MCF 10A (cell line): ENCODE measurements at regions not wholly inside any gene's neighbourhood (a gene's known extent, or its start where the extent isn't known, plus 50 kb on each side); places are given as distances from the start of the nearest gene placed in this dataset.

Source experiments
- BruUV-seq: library from RNA; stranded (reverse); fragments of 400-500 nt; replicated peaks from 2 replicates; lab custom pipeline; 2021; lab: Mats Ljungman, UMichigan
- CTCF ChIA-PET: fragments of 300-600 bp; sonication (Branson Sonifier 250); formaldehyde crosslinking; extraction: SDS; loops from one replicate; lab custom pipeline; 2021; ENCODE audit warnings: antibody characterized with exemption, inconsistent platforms; lab: Yijun Ruan, JAX
- POLR2A ChIA-PET: fragments of 300-600, 350-650 bp; sonication (Branson Sonifier 250); formaldehyde crosslinking; extraction: SDS; loops from one replicate; lab custom pipeline; 2020; ENCODE audit warnings: antibody characterized with exemption, inconsistent platforms; lab: Yijun Ruan, JAX
- DNase-seq: peaks from one replicate; pipeline ENCODE4 v3.0.0-alpha.2; 2018; ENCODE audit not compliant: unreplicated experiment
- H3K27ac Mint-ChIP-seq: one replicate; pipeline ENCODE4 v1.8.0; 2022; ENCODE audit warnings: mild to moderate bottlenecking, low read depth, mixed read lengths; ENCODE audit not compliant: unreplicated experiment
- H3K27me3 Mint-ChIP-seq: one replicate; pipeline ENCODE4 v1.8.0; 2022; ENCODE audit warnings: mixed read lengths; ENCODE audit not compliant: insufficient read depth, unreplicated experiment
- H3K36me3 Mint-ChIP-seq: one replicate; pipeline ENCODE4 v1.8.0; 2022; ENCODE audit warnings: mild to moderate bottlenecking, moderate library complexity, mixed read lengths; ENCODE audit not compliant: insufficient read depth, unreplicated experiment
- H3K4me1 Mint-ChIP-seq: one replicate; pipeline ENCODE4 v1.8.0; 2022; ENCODE audit warnings: mixed read lengths; ENCODE audit not compliant: insufficient read depth, unreplicated experiment
- H3K4me3 Mint-ChIP-seq: one replicate; pipeline ENCODE4 v1.8.0; 2022; ENCODE audit warnings: mild to moderate bottlenecking, moderate library complexity, mixed read lengths; ENCODE audit not compliant: unreplicated experiment
- H3K9me3 Mint-ChIP-seq: one replicate; pipeline ENCODE4 v1.8.0; 2022; ENCODE audit warnings: mixed read lengths; ENCODE audit not compliant: unreplicated experiment
- intact Hi-C: fragments of 100-400 bp; cut with micrococcal nuclease; formaldehyde crosslinking; loops from 2 replicates; pipeline ENCODE4 v1.14.1; 2022
- TF ChIP-seq, protein P1 (sequence below): fragments of 200-600 bp; IDR thresholded peaks from one replicate; pipeline ENCODE4 v1.8.0; 2022; ENCODE audit warnings: antibody characterized with exemption, mild to moderate bottlenecking; ENCODE audit not compliant: unreplicated experiment

DNA sequence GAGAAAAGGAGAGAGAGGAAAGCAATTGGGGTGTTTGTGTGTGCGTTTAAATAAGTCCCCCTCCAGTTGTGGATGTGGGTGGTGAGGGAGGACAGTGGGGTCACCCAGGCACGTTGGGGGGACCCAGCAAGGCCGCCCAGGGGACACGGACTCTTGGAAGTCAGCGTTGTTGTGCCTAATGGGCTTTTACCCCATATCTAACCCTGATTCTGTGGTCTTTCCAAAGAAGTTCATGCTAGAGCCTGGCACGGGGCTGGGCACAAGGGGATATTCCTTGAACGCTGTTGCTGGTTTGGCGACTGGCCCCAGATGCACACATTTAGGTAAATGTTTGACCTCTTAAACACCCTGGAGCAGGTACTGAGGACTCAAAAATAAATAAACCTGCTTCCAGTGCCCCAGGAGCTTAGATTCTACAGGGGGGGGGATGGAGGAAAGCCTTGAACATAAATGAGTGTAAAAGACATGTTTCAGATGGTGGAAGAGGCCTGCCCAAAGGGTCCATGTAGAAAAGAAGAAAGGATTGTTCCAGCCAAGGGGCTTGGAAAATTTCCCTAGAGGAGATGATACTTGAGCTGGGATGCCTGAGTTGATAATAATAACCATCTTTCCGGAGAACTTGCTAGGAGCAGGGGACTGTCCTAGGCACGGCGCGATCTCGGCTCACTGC lies 97.7 kb upstream of the SIX3 start:
- ChIA-PET POLR2A (no interaction called here), CTCF (no interaction called here)
- intact Hi-C loops, result no loop called here
- H3K4me1 Mint-ChIP-seq, result peaks cover 10% of the 10 kb centered on the region
- no peaks in the 10 kb centered on the region for H3K36me3 Mint-ChIP-seq
- H3K9me3 Mint-ChIP-seq, result no peaks in the 10 kb centered on the region
- no peak overlapping the region for H3K4me3 Mint-ChIP-seq
- no TSS peak for BruUV-seq
- no peak overlapping the region for H3K27ac Mint-ChIP-seq
- no peak for DNase-seq
- peaks cover 9% of the 10 kb centered on the region for H3K27me3 Mint-ChIP-seq
- TF ChIP-seq, protein P1, sequence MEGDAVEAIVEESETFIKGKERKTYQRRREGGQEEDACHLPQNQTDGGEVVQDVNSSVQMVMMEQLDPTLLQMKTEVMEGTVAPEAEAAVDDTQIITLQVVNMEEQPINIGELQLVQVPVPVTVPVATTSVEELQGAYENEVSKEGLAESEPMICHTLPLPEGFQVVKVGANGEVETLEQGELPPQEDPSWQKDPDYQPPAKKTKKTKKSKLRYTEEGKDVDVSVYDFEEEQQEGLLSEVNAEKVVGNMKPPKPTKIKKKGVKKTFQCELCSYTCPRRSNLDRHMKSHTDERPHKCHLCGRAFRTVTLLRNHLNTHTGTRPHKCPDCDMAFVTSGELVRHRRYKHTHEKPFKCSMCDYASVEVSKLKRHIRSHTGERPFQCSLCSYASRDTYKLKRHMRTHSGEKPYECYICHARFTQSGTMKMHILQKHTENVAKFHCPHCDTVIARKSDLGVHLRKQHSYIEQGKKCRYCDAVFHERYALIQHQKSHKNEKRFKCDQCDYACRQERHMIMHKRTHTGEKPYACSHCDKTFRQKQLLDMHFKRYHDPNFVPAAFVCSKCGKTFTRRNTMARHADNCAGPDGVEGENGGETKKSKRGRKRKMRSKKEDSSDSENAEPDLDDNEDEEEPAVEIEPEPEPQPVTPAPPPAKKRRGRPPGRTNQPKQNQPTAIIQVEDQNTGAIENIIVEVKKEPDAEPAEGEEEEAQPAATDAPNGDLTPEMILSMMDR, result no peak

DNA sequence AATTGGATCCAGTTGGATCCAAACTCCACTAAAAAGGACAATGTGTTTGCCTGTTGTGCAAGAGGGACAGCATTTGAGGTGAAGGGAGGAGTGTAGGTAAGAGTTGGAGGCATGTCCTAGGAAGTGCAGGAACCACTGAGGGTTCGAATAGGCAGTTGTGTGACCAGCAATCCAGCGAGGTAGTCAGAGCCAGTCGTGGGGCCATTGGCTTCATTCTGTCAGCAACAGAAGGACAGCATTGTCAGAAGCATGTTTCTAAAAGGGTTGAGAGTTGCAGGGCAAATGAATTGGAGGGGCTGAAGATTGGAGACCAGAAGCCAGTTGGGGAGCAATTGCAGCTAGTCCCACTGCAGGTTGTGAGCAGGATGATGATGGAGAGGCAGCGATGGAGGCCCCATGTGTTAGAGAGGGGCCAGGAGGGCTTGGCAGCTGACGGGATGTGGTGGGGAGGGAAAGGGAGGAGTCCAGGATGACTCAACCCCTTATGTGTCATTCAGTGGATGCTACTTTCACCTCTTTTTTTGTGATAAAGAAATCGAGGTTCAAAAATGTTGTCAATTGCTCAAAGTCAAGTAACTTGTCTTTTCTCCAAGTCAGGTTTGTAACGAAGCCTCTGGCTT lies 96.7 kb upstream of the SIX3 start:
- DNase-seq, result no peak
- no peak overlapping the region for H3K4me3 Mint-ChIP-seq
- intact Hi-C loops, result no loop called here
- H3K27me3 Mint-ChIP-seq, result peaks cover 19% of the 10 kb centered on the region
- H3K27ac Mint-ChIP-seq, result no peak overlapping the region
- TF ChIP-seq, protein P1, result no peak
- no TSS peak for BruUV-seq
- H3K9me3 Mint-ChIP-seq, result no peaks in the 10 kb centered on the region
- H3K36me3 Mint-ChIP-seq, result no peaks in the 10 kb centered on the region
- POLR2A ChIA-PET, result no interaction called here
- peaks cover 10% of the 10 kb centered on the region for H3K4me1 Mint-ChIP-seq
- CTCF ChIA-PET, result interaction anchor here (0.6 to 1.1 kb wide), 2 partner anchors 33 to 323 kb away, joined by 3 read pairs; no protein-coding TSS in a partner anchor

DNA sequence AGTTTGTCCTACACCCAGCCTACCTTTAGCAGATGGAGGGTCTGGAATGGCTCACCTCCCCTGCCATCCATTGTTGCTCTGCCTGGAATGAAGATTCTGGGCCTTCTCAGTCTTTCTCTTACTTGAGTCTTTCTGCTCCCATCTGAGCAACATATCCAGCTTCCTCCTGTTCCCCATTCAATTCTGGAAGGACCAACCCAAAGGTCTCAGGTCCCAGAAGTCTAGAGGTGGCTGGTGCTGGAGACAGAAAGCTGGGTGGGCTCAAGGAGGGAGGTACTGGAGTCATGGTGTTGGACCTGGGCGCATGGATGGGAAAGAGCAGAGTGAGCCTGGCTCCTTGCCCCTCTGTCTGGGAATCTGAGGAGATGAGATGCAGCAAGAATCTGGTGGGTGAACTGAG lies 93.5 kb upstream of the SIX3 start:
- Mint-ChIP-seq H3K4me1 (peaks cover 10% of the 10 kb centered on the region), H3K27me3 (peaks cover 51% of the 10 kb centered on the region), H3K27ac (no peak overlapping the region), H3K36me3 (no peaks in the 10 kb centered on the region), H3K9me3 (no peaks in the 10 kb centered on the region), H3K4me3 (no peak overlapping the region)
- intact Hi-C loops, result no loop called here
- CTCF ChIA-PET, result interaction anchor here (0.6 kb wide), 1 partner anchor 108 kb away, joined by 4 read pairs; no protein-coding TSS in a partner anchor
- DNase-seq, result no peak
- no TSS peak for BruUV-seq
- POLR2A ChIA-PET, result no interaction called here
- TF ChIP-seq, protein P1, result no peak

DNA sequence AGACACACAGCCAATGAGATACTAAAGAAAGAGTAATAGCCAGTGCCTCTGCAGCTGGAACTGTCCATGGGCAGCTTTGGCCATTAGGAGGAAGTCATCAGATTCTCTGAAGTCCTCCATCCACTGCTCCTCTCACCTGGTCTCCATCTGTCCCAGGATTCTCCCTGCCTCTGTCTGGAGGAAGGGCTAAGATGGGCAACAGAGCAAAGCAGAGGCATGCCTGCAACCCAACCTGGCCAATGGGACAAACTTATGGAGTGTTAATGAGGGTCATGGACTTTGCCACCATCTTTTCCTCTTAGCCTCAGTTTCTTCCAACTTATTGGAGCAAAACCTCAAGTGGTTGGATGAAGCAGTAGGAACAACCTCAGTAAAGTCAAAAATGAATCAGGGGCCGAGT lies 91.5 kb upstream of the SIX3 start:
- DNase-seq, result no peak
- H3K9me3 Mint-ChIP-seq, result no peaks in the 10 kb centered on the region
- BruUV-seq, result no TSS peak
- no peaks in the 10 kb centered on the region for H3K36me3 Mint-ChIP-seq
- TF ChIP-seq, protein P1, result no peak
- ChIA-PET POLR2A (no interaction called here), CTCF (no interaction called here)
- H3K4me3 Mint-ChIP-seq, result no peak overlapping the region
- peaks cover 71% of the 10 kb centered on the region for H3K27me3 Mint-ChIP-seq
- intact Hi-C loops, result no loop called here
- H3K27ac Mint-ChIP-seq, result no peak overlapping the region
- peaks cover 3% of the 10 kb centered on the region for H3K4me1 Mint-ChIP-seq
